Stimulated activated CD4-positive, alpha-beta T cell treated with anti-CD3 and anti-CD28 coated beads, Interleukin-1b, Interleukin-23, amount 100 ng/mL, for 24 hours (primary cell): ENCODE measurements at regions not wholly inside any gene's neighbourhood (a gene's known extent, or its start where the extent isn't known, plus 50 kb on each side); places are given as distances from the start of the nearest gene placed in this dataset.

ENCODE experiments used
- DNase-seq, 4 experiments: peaks; one replicate each; pipeline ENCODE4 v3.0.0-alpha.2; 2020; ENCODE audit warnings: low read depth in 4 of 4, low spot score in 1 of 4

GRCh38 chr12:107441665-107442300 is 243.8 kb upstream of the PWP1 start:
- no peak for DNase-seq

GRCh38 chr12:107442326-107442987 is 243.1 kb upstream of the PWP1 start:
- no peak for DNase-seq

DNA sequence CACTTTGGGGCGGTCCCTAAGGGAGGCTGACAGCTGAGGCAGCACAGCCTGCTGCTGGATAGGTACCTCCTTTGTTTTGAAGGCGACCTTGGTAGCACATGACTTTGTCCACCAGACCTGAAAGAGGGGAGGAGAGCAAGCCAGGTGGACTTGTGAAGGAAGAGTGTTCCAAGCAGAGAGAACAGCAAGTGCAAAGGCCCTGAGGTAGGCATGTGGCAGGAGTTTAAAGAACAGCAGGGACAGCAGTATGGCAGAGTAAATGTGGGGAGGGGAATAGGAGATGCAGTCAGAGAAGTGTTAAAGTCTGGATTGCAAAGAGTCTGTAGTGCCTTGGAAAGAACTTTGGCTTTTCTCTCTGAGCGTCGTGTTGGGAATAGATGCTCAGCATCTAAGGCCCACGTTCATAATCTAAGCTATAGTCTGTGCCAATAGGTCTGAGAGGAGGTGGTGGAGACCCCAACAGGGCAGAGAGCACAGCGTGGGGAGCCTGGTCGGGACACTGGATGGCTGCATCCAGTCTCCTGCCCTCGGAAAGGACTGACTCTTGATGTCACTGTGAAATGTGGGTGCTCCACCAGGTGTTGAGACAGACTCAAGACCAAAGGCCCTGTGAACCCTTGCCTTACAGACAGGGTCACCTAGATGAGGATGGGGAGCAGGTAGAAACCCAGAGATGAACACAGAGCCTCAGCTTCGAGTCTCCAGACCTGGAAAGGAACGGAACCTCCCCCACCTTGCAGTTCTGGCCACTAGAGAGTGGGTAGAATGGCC is 242.1 kb upstream of the PWP1 start:
- no peak for DNase-seq

DNA sequence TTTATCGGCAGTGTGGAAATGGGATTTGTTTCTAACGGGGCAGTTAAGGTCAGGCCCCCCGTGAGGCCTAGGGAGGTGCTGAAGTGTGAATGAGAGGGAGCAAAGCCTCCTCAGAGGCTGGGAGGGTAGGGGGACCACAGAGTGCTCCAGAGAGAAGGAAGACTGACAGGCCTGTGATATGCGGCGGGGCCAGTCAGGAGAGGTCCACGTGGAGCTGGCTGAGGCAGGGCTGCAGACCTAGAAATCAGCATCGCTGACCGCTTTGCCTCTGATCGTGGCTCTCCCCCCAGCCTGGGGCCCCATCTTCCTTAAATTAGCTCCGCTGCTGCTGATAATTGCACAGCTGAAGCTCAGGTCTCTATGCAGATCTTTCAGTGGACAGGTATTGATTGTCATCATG is 240.8 kb upstream of the PWP1 start:
- no peak for DNase-seq

- no peak for DNase-seq
These were observed 239.1 kb upstream of the PWP1 start for GRCh38 chr12:107446476-107446875.

GRCh38 chr12:107447336-107447735 is 238.3 kb upstream of the PWP1 start:
- no peak for DNase-seq

- DNase-seq: no peak
These were observed 237.4 kb upstream of the PWP1 start for GRCh38 chr12:107448198-107448597.

DNA sequence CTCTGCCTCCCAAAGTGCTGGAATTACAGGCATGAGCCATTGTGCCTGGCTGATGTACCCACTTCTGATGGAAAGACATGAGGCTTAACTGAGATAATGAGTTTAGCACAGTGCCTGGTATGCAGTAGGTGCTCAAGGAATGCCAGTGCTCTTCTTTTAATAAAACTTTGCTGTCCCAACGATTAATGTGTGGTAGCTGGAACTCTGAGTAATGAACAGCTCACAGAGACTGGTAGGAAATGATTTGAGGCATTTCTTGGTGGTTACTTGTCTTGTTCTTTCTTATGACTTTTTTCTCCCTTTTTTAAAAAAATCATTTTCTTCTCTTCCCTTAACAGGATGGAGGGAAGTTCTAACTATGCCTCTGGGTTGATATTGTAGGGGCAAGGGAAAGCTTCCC is 235.7 kb upstream of the PWP1 start:
- no peak for DNase-seq

GRCh38 chr12:107450541-107450940 is 235.1 kb upstream of the PWP1 start:
- no peak for DNase-seq

DNA sequence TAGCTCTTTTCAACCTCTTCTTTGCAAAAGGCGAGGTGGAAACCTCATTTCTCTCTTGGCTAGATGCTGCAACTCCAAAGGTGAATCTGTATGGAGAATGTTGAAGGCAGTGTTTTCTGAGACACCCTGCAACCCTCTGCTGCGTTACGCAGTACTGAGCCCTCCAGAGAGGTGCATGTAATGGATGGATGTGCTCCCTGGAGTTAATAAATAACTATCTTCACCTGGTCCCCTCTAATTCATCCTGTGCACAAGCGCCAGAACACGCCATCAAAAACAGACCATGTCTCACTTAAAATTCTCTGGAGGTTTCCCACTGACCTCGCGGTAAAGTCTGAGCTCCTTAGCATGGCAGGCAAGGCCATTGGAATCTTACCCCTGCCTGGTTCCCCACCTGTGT is 234.4 kb upstream of the PWP1 start:
- no peak for DNase-seq

- DNase-seq: no peak
These were observed 231.3 kb upstream of the PWP1 start for GRCh38 chr12:107454109-107454830.

DNA sequence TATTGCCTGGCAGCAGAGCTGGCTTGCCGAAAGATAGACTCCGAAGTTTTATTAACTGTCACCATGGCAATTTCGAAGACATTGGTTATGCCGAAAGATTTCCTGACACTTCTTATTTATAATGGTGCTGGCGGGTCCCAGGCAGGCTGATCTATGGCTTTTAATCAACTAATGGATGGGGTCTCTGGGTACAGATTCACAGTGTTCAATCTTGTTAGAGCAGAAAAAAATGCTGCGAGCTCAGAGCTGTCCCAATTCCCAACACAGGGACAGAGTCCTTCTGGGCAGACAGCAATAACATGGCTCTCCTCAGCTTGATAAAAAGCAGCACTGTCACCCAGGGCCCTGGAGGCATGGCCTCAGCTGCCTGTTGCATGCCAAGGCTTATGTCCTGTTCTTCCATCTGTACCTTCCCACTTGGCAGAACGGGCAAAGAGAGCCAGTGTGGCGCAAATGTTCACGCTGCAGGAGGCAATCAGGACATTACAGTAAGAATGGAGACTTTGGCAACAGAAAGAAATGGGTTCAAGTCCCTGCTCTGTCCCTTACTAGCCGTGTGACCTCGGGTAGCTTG is 228.2 kb upstream of the PWP1 start:
- no peak for DNase-seq

DNA sequence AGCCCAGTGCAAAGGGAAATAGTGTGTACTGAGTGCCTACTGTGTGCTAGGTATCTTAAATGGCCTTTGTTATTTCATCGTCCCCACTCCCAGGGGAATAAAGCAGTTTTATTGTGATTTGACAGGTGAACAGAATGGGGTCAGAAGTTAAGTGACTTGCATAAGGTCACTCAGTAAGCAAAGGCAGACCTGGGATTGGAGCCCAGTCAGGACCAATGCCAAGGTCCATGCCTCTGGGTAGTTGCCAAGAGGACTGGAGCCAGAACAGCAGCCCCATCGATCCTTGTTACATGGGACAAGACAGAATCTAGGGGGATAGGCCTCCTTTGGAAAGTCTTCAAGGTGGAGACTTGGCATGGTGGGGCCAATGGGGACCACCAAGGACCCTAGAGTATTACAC is 227.4 kb upstream of the PWP1 start:
- no peak for DNase-seq

GRCh38 chr12:107458990-107459389 is 226.6 kb upstream of the PWP1 start:
- no peak for DNase-seq

GRCh38 chr12:107459641-107460040 is 226.0 kb upstream of the PWP1 start:
- DNase-seq: no peak

DNA sequence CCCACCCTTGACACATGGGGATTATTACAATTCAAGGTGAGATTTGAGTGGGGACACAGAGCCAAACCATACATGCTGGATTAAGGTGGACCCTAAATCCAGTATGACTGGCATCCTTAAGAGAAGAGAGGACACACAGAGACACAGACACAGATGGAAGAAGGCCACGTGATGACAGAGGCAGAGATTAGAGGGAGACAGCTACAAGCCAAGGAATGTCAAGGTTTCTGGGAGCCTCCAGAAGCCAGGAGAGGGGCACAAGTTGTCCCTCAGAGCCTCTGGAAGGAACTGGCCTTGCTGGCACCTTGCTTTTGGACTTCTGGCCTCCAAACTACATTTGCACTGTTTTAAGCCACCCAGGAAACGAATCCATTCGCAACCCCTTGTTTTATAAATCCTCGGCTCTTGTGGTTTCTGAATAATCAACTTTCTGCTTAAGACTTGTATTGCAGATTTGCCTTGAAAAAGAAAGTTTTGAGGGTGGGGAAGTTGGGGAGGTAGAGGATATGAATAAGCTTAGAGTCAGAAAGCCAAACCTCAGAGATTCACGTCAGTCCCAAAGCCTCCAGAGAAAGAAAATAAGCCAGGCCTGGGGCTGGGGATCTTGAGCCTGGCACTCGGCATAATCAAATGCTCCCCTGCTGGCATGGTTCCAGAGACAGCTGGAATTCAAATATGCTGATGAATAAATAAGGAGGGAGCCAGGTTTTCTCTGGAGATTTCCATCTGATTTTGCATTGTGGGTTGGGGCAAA is 224.2 kb upstream of the PWP1 start:
- no peak for DNase-seq

DNA sequence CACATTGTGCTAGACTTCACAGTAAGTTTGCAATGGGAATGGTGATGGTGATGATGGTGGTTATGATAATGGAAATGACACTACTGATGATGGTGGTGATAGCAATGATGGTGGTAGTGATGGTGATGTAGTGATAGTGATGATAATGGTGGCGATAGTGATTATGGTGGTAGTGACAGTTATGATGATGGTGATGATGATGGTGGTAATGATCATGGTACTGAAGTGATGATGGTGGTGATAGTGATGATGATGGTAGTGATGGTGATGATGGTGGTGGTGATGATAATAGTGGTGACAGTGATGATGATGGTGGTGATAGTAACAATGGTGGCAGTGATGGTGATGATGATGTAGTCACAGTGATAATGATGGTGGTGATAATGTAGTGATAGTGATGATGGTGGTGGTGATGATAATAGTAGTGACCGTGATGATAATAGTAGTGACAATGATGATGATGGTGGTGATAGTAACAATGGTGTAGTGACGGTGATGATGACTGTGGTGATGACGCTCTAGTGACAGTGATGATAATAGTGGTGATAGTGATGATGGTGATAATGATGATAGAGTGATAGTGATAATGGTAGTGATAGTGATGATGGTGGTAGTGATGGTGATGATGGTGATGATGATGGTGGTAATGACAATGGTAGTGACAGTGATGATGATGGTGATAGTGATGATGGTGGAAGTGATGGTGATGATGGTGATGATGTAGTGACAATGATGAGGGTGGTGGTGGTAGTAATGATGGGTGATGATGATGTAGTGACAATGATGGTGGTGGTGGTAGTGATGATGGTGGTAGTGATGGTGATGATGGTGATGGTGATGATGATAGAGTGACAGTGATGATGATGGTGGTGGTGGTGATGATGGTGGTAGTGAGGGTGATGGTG is 222.9 kb upstream of the PWP1 start:
- no peak for DNase-seq

DNA sequence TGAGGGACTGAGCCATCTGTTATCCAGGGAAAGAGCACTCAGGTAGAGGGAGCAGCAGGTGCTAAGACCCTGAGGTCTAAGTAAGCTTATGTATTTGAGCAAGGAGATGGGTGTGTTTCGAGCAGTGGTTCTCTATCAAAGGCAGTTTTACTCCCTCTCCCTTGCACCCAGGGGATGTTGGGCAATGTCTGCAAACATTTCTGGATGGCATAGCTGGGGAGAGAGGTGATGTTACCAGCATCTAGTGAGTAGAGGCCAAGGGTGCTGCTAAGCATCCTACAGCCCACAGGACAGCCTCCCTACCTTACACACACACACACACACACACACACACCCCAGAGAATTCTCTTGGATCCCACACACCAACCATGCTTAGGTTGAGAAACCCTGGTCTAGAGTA is 221.0 kb upstream of the PWP1 start:
- DNase-seq: no peak

- no peak for DNase-seq
These were observed 220.0 kb upstream of the PWP1 start for GRCh38 chr12:107465625-107466024.

DNA sequence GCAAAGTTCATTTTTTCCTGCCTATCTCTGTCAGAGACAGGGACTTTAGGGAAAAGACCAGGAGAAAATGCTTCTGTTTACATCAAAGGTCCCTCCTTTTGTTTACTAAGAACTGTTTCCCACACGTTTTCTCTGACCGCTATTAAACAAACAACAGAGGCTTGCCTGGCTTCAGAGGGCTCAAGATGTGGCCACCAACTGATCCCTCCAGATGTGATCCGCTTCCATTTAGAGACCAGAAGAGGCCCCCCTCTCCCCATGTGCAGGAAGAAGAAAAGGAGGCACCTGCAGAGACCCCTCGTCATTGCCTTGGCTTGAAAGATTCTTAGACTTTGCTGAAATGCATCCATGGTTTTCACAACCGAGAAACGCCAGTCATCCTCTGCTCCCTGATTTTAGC is 217.9 kb upstream of the PWP1 start:
- DNase-seq: no peak
